Esophagus muscularis mucosa (tissue), 4 donors: ENCODE measurements at regions not wholly inside any gene's neighbourhood (a gene's known extent, or its start where the extent isn't known, plus 50 kb on each side); places are given as distances from the start of the nearest gene placed in this dataset.

Source experiments
- CTCF ChIP-seq, 3 experiments: fragments of 200-600 bp in 2 of 3; fragments of 450-650 bp in 1 of 3; sonication (generic) in 2 of 3; IDR thresholded peaks; one replicate each; pipeline ENCODE4 v1.5.1; 2017 to 2019; ENCODE audit warnings: antibody characterized with exemption in 3 of 3, mild to moderate bottlenecking in 2 of 3, moderate library complexity in 1 of 3
- EP300 ChIP-seq: sonication (generic); formaldehyde crosslinking; IDR thresholded peaks from one replicate; pipeline ENCODE4 v1.6.1; 2017; ENCODE audit warnings: antibody characterized with exemption
- POLR2A ChIP-seq: fragments of 450-650 bp; IDR thresholded peaks from one replicate; pipeline ENCODE4 v1.6.1; 2017; ENCODE audit warnings: antibody characterized with exemption, moderate library complexity, mild to moderate bottlenecking, low read depth

- TF ChIP-seq CTCF (IDR thresholded peaks at IDR 0.05) (no peak), EP300 (no peak), POLR2A (no peak)
These were observed 127.5 kb upstream of the SOD1 start for GRCh38 chr21:31531967-31532366.
